ENCODE measurements at regions not wholly inside any gene's neighbourhood (a gene's known extent, or its start where the extent isn't known, plus 50 kb on each side); places are given as distances from the start of the nearest gene placed in this dataset.

DNA sequence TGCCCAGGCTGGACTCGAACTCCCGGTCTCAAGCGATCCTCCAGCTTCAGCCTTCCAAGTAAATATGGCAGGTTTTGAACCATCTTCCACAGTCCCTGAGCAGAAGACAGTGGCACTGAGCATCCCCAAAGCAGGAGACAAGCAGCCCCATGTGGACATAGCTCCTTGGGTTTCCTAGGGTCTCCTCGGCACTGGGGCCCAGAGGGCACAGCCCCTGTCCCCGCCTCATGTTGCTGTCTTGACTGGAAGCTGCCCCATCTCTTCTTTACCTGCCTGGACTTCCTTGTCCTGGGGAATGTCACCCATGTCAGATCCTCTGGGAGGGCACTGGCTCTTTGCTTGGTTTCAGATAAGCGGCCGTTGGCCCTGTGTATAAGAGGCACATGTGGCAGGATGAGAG is 263.7 kb upstream of the RAB4A start:
- no peaks in the 10 kb centered on the region; the same call in 1 of the 2 replicates for H3K4me1 ChIP-seq (ENCODE audit: insufficient read depth)
- no peak for DNase-seq (ENCODE audit: low spot score)
- H3K27me3 Mint-ChIP-seq (ENCODE audit: insufficient read depth, low read depth, poor library complexity) = peaks cover 2% of the 10 kb centered on the region

DNA sequence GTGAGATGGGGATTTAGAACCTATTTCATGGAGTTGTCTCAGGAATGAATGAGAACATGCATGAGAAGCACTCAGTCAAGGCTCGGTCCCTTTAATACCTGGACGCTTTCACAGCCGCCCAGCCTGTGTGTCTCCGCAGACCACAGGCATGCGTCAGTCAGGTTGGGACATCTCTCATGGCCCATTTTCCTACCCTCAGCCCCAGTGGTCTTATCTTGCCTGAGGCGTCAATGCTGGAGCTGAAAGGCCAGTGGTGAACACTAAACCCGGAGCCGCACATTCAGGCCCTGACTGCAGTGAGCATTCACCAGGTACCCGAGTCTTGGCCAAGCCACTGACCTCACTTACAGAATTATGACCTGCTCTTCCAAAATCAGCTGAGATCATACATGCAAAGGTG is 263.2 kb upstream of the RAB4A start:
- Histone ChIP-seq H2AFZ (no peak overlapping the region), H3F3A (replicated peaks; ENCODE audit: low read depth) (no peaks in the 10 kb centered on the region), H3K4me1 (ENCODE audit: insufficient read depth) (no peaks in the 10 kb centered on the region; the same call in 1 of the 2 replicates), H3K79me2 (replicated peaks; ENCODE audit: insufficient read depth) (no peaks in the 10 kb centered on the region), H3K36me3 (ENCODE audit: insufficient read depth) (no peaks in the 10 kb centered on the region), H3K4me2 (no peak overlapping the region), H3K4me3 (no peak overlapping the region), H3K27me3 (ENCODE audit: insufficient read depth) (no peaks in the 10 kb centered on the region), H3K9me2 (ENCODE audit: insufficient read depth) (no peaks in the 10 kb centered on the region), H3K27ac (ENCODE audit: low read depth) (no peak overlapping the region), H4K20me1 (replicated peaks; ENCODE audit: insufficient read depth) (no peaks in the 10 kb centered on the region)
- H3K27me3 Mint-ChIP-seq (ENCODE audit: insufficient read depth, low read depth, poor library complexity) = peaks cover 2% of the 10 kb centered on the region
- H3K4me3 Mint-ChIP-seq = no peak overlapping the region
- H3K36me3 Mint-ChIP-seq (ENCODE audit: low read depth) = no peaks in the 10 kb centered on the region
- peaks cover 2% of the 10 kb centered on the region for H3K4me1 Mint-ChIP-seq
- H3K9me3 Mint-ChIP-seq = no peaks in the 10 kb centered on the region
- no peak for ATAC-seq
- DNase-seq (ENCODE audit: low spot score) = no peak
- no peak overlapping the region for H3K27ac Mint-ChIP-seq
- TF ChIP-seq STAT1 (IDR thresholded peaks at IDR 0.05; ENCODE audit: unreplicated experiment) = no peak
- TF ChIP-seq ZNF331 (CRISPR knock-in tag; IDR thresholded peaks at IDR 0.05; ENCODE audit: low read depth) = no peak
- TF ChIP-seq ZNF114 (CRISPR knock-in tag; IDR thresholded peaks at IDR 0.05) = no peak
- TF ChIP-seq, protein P1, sequence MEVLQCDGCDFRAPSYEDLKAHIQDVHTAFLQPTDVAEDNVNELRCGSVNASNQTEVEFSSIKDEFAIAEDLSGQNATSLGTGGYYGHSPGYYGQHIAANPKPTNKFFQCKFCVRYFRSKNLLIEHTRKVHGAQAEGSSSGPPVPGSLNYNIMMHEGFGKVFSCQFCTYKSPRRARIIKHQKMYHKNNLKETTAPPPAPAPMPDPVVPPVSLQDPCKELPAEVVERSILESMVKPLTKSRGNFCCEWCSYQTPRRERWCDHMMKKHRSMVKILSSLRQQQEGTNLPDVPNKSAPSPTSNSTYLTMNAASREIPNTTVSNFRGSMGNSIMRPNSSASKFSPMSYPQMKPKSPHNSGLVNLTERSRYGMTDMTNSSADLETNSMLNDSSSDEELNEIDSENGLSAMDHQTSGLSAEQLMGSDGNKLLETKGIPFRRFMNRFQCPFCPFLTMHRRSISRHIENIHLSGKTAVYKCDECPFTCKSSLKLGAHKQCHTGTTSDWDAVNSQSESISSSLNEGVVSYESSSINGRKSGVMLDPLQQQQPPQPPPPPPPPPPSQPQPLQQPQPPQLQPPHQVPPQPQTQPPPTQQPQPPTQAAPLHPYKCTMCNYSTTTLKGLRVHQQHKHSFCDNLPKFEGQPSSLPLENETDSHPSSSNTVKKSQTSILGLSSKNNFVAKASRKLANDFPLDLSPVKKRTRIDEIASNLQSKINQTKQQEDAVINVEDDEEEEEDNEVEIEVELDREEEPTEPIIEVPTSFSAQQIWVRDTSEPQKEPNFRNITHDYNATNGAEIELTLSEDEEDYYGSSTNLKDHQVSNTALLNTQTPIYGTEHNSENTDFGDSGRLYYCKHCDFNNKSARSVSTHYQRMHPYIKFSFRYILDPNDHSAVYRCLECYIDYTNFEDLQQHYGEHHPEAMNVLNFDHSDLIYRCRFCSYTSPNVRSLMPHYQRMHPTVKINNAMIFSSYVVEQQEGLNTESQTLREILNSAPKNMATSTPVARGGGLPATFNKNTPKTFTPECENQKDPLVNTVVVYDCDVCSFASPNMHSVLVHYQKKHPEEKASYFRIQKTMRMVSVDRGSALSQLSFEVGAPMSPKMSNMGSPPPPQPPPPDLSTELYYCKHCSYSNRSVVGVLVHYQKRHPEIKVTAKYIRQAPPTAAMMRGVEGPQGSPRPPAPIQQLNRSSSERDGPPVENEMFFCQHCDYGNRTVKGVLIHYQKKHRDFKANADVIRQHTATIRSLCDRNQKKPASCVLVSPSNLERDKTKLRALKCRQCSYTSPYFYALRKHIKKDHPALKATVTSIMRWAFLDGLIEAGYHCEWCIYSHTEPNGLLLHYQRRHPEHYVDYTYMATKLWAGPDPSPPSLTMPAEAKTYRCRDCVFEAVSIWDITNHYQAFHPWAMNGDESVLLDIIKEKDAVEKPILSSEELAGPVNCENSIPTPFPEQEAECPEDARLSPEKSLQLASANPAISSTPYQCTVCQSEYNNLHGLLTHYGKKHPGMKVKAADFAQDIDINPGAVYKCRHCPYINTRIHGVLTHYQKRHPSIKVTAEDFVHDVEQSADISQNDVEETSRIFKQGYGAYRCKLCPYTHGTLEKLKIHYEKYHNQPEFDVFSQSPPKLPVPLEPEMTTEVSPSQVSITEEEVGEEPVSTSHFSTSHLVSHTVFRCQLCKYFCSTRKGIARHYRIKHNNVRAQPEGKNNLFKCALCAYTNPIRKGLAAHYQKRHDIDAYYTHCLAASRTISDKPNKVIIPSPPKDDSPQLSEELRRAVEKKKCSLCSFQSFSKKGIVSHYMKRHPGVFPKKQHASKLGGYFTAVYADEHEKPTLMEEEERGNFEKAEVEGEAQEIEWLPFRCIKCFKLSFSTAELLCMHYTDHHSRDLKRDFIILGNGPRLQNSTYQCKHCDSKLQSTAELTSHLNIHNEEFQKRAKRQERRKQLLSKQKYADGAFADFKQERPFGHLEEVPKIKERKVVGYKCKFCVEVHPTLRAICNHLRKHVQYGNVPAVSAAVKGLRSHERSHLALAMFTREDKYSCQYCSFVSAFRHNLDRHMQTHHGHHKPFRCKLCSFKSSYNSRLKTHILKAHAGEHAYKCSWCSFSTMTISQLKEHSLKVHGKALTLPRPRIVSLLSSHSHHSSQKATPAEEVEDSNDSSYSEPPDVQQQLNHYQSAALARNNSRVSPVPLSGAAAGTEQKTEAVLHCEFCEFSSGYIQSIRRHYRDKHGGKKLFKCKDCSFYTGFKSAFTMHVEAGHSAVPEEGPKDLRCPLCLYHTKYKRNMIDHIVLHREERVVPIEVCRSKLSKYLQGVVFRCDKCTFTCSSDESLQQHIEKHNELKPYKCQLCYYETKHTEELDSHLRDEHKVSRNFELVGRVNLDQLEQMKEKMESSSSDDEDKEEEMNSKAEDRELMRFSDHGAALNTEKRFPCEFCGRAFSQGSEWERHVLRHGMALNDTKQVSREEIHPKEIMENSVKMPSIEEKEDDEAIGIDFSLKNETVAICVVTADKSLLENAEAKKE (CRISPR knock-in tag; IDR thresholded peaks at IDR 0.05) = no peak
- TF ChIP-seq NANOG (IDR thresholded peaks at IDR 0.05; ENCODE audit: borderline replicate concordance) = no peak
- TF ChIP-seq, protein P2, sequence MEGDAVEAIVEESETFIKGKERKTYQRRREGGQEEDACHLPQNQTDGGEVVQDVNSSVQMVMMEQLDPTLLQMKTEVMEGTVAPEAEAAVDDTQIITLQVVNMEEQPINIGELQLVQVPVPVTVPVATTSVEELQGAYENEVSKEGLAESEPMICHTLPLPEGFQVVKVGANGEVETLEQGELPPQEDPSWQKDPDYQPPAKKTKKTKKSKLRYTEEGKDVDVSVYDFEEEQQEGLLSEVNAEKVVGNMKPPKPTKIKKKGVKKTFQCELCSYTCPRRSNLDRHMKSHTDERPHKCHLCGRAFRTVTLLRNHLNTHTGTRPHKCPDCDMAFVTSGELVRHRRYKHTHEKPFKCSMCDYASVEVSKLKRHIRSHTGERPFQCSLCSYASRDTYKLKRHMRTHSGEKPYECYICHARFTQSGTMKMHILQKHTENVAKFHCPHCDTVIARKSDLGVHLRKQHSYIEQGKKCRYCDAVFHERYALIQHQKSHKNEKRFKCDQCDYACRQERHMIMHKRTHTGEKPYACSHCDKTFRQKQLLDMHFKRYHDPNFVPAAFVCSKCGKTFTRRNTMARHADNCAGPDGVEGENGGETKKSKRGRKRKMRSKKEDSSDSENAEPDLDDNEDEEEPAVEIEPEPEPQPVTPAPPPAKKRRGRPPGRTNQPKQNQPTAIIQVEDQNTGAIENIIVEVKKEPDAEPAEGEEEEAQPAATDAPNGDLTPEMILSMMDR (conservative IDR thresholded peaks at IDR 0.05; ENCODE audit: low read depth in 2 of 2) = no peak

More for the DNA sequence above, 263.7 kb upstream of the RAB4A start:
- no peak for ATAC-seq
- H3F3A ChIP-seq (replicated peaks; ENCODE audit: low read depth) = no peaks in the 10 kb centered on the region
- H3K4me2 ChIP-seq = no peak overlapping the region
- Mint-ChIP-seq H3K36me3 (ENCODE audit: low read depth) (no peaks in the 10 kb centered on the region), H3K27ac (no peak overlapping the region), H3K4me1 (peaks cover 2% of the 10 kb centered on the region), H3K9me3 (no peaks in the 10 kb centered on the region), H3K4me3 (no peak overlapping the region)
- H3K27ac ChIP-seq (ENCODE audit: low read depth) = no peak overlapping the region
- no peaks in the 10 kb centered on the region for H3K79me2 ChIP-seq (replicated peaks; ENCODE audit: insufficient read depth)
- no peaks in the 10 kb centered on the region for H3K27me3 ChIP-seq (ENCODE audit: insufficient read depth)
- no peaks in the 10 kb centered on the region for H3K36me3 ChIP-seq (ENCODE audit: insufficient read depth)
- no peak overlapping the region for H3K4me3 ChIP-seq
- H4K20me1 ChIP-seq (replicated peaks; ENCODE audit: insufficient read depth) = no peaks in the 10 kb centered on the region
- H2AFZ ChIP-seq = no peak overlapping the region
- no peak for TF ChIP-seq POLR2AphosphoS5 (IDR thresholded peaks at IDR 0.05; ENCODE audit: low read depth)
- TF ChIP-seq, protein P3, sequence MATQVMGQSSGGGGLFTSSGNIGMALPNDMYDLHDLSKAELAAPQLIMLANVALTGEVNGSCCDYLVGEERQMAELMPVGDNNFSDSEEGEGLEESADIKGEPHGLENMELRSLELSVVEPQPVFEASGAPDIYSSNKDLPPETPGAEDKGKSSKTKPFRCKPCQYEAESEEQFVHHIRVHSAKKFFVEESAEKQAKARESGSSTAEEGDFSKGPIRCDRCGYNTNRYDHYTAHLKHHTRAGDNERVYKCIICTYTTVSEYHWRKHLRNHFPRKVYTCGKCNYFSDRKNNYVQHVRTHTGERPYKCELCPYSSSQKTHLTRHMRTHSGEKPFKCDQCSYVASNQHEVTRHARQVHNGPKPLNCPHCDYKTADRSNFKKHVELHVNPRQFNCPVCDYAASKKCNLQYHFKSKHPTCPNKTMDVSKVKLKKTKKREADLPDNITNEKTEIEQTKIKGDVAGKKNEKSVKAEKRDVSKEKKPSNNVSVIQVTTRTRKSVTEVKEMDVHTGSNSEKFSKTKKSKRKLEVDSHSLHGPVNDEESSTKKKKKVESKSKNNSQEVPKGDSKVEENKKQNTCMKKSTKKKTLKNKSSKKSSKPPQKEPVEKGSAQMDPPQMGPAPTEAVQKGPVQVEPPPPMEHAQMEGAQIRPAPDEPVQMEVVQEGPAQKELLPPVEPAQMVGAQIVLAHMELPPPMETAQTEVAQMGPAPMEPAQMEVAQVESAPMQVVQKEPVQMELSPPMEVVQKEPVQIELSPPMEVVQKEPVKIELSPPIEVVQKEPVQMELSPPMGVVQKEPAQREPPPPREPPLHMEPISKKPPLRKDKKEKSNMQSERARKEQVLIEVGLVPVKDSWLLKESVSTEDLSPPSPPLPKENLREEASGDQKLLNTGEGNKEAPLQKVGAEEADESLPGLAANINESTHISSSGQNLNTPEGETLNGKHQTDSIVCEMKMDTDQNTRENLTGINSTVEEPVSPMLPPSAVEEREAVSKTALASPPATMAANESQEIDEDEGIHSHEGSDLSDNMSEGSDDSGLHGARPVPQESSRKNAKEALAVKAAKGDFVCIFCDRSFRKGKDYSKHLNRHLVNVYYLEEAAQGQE (IDR thresholded peaks at IDR 0.05; ENCODE audit: unreplicated experiment) = no peak
- no peaks in the 10 kb centered on the region for H3K9me2 ChIP-seq (ENCODE audit: insufficient read depth)

All from GM23338 (cell line).